HG03135 (cell line): ENCODE measurements at regions not wholly inside any gene's neighbourhood (a gene's known extent, or its start where the extent isn't known, plus 50 kb on each side); places are given as distances from the start of the nearest gene placed in this dataset.

Source experiments
- ATAC-seq: cut with Tn5 transposase; IDR thresholded peaks from one replicate; pipeline ENCODE4 v1.9.1; 2021; ENCODE audit warnings: mild to moderate bottlenecking, moderate library complexity; ENCODE audit not compliant: unreplicated experiment

- no peak for ATAC-seq
These were observed 163.3 kb upstream of the PRKCQ start for GRCh38 chr10:6743291-6743849.

GRCh38 chr10:6741541-6741941 lies 161.5 kb upstream of the PRKCQ start:
- ATAC-seq = no peak

GRCh38 chr10:6739530-6740174 lies 159.6 kb upstream of the PRKCQ start:
- ATAC-seq = no peak

- ATAC-seq = no peak
These were observed 158.2 kb upstream of the PRKCQ start for GRCh38 chr10:6738112-6738768.

GRCh38 chr10:6737758-6738111 lies 157.7 kb upstream of the PRKCQ start:
- no peak for ATAC-seq

GRCh38 chr10:6737080-6737641 lies 157.1 kb upstream of the PRKCQ start:
- ATAC-seq = no peak

- ATAC-seq = no peak
These were observed 154.2 kb upstream of the PRKCQ start for GRCh38 chr10:6734286-6734685.

- ATAC-seq = no peak
These were observed 149.8 kb upstream of the PRKCQ start for GRCh38 chr10:6729861-6730344.

- ATAC-seq = no peak
These were observed 149.1 kb upstream of the PRKCQ start for GRCh38 chr10:6729071-6729774.

- no peak for ATAC-seq
These were observed 146.8 kb upstream of the PRKCQ start for GRCh38 chr10:6726924-6727323.

- ATAC-seq = no peak
These were observed 142.5 kb upstream of the PRKCQ start for GRCh38 chr10:6722616-6723004.

GRCh38 chr10:6721964-6722615 lies 142.0 kb upstream of the PRKCQ start:
- no peak for ATAC-seq

- no peak for ATAC-seq
These were observed 141.4 kb upstream of the PRKCQ start for GRCh38 chr10:6721480-6721879.

GRCh38 chr10:6719561-6719960 lies 139.5 kb upstream of the PRKCQ start:
- ATAC-seq = no peak

- ATAC-seq = no peak
These were observed 138.5 kb upstream of the PRKCQ start for GRCh38 chr10:6718550-6718949.

- no peak for ATAC-seq
These were observed 136.4 kb upstream of the PRKCQ start for GRCh38 chr10:6716516-6716915.

GRCh38 chr10:6713716-6714115 lies 133.6 kb upstream of the PRKCQ start:
- no peak for ATAC-seq

GRCh38 chr10:6713120-6713519 lies 133.0 kb upstream of the PRKCQ start:
- ATAC-seq = no peak

GRCh38 chr10:6711881-6712280 lies 131.8 kb upstream of the PRKCQ start:
- no peak for ATAC-seq

GRCh38 chr10:6711408-6711841 lies 131.3 kb upstream of the PRKCQ start:
- no peak for ATAC-seq

GRCh38 chr10:6707352-6707751 lies 127.3 kb upstream of the PRKCQ start:
- no peak for ATAC-seq
